ENCODE measurements at regions not wholly inside any gene's neighbourhood (a gene's known extent, or its start where the extent isn't known, plus 50 kb on each side); places are given as distances from the start of the nearest gene placed in this dataset.

GRCh38 chr7:96920713-96921112, 84.6 kb upstream of the DLX6 start:
- TF ChIP-seq EZH2 (IDR thresholded peaks at IDR 0.05; ENCODE audit: insufficient read depth, poor library complexity, severe bottlenecking) (no peak), EZH2phosphoT487 (IDR thresholded peaks at IDR 0.05; ENCODE audit: insufficient read depth, low read depth) (no peak)
